COLO668 (cell line): ENCODE measurements at regions not wholly inside any gene's neighbourhood (a gene's known extent, or its start where the extent isn't known, plus 50 kb on each side); places are given as distances from the start of the nearest gene placed in this dataset.

ENCODE experiments used
- DNase-seq: peaks from one replicate; lab custom pipeline; 2025; ENCODE audit not compliant: unreplicated experiment; lab: John Stamatoyannopoulos, UW

DNA sequence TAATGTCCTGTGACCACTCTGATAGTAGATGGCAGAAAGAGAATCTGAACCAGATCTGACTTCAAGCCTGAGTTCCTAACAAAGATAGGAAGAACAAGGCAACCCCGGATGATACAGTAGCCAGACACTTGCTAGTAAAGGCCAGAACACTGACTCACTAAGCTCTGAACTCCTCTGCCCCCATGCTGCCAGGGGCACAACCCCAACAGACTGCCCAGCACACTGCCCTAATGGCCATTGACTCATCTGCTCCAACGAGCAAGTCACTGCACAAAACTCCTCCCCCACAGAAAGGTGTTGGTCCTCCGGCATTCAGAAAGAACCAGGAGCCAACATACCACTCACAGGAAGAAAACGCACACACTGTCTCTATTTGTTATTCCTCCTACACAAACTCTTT lies 179.6 kb upstream of the NUDT4 start:
- DNase-seq = no peak

DNA sequence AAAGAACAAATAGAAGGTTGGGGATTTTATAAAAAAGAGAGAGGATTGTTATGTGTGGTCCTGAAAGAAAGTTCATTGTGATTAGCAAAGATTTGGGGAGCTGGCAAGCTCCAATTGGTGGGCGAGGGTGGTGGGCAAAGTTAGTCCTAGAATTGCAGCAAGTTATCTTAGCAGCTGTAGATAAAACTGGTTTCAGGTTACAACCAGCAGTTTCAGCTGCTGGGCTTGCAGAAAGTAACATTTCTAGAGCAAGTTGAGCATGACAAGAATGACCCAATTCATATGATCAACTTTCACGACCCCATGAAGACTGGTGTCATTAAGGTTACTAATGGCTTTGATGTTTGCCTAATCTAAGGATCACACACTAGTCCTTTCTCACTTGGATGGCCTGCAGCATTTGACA lies 177.9 kb upstream of the NUDT4 start:
- DNase-seq = no peak

- no peak for DNase-seq
Observed at GRCh38 chr12:93200291-93200917, 177.3 kb upstream of the NUDT4 start.

GRCh38 chr12:93201990-93202389 lies 175.7 kb upstream of the NUDT4 start:
- DNase-seq = no peak

GRCh38 chr12:93202688-93203087 lies 175.0 kb upstream of the NUDT4 start:
- no peak for DNase-seq

GRCh38 chr12:93203361-93203760 lies 174.4 kb upstream of the NUDT4 start:
- DNase-seq = no peak

- no peak for DNase-seq
Observed at GRCh38 chr12:93204896-93205295, 172.8 kb upstream of the NUDT4 start.

DNA sequence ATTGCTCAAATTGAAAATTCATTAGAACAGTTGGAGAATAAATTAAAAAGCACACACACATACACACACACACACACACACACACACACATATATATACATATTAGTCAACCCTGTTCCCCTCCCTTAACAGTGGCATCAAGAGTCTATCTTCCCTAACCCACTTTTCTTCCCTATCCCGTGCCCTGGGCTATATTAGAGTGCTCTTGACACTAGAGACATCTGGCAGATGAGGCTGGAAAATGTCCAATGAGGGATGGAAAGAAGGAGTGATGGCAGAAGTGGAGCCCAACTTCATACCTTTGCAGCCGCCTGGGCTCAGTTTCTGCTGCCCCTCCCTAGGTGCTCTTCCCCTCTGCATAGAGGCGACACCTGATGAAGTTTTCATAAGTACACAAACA lies 172.4 kb upstream of the NUDT4 start:
- no peak for DNase-seq

DNA sequence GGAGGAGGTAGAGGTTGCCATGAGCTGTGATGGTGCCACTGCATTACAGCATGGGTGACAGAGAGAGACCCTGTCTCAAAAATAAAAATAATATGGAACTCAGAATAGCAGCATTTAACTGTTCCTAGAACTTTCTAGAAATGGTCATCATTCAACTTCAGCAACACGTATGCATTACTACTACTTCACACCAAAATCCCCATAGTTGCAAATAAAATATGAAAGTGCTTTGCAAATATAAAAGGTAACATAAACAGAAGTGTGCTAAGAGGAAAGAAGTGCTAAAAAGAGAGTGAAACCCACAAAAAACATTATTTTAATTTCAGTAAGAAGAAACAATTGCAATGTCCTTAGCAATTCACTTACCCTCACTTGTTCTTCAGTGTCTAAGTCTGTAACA lies 169.7 kb upstream of the NUDT4 start:
- DNase-seq = no peak

GRCh38 chr12:93214523-93215289 lies 163.0 kb upstream of the NUDT4 start:
- DNase-seq = no peak

DNA sequence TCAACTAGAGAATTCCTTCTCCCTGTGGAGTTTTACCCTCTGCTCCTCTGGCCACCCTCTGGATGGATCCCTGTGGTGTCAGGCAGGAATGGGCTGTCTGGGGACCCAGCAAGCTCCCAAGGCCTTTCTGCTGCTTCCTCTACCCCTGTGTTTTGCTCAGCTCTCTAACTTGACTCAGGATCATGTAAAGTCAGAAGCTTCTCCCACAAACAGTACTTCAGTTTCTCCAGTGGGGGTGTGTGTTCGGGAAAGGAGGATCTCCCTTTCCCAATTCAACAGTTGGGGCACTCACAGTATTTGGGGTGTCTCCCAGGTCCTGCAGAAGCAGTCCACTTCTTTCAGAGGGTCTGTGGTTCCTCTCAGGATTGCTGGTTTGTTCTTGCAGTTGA lies 162.4 kb upstream of the NUDT4 start:
- no peak for DNase-seq

DNA sequence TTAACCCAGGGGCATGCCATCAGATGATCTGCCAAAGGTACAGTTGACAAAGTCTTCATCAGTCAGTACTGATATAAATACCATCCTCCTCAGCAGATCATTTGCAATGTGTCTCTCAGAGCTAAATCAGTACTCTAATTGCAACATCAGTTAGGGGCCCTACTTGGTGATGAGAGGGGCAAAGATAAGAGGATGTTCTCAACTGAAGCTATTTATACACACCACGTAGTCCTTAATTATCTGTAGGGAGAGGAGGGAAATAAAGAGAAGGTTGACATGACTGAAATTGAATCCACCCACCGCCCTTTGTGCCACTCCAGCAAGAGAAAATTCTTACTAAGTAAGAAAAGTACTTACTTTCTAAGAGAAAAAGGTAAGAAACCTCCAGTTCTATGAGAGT lies 157.8 kb upstream of the NUDT4 start:
- DNase-seq = no peak

GRCh38 chr12:93221841-93222240 lies 155.9 kb upstream of the NUDT4 start:
- no peak for DNase-seq

GRCh38 chr12:93223440-93224426 lies 154.0 kb upstream of the NUDT4 start:
- no peak for DNase-seq

DNA sequence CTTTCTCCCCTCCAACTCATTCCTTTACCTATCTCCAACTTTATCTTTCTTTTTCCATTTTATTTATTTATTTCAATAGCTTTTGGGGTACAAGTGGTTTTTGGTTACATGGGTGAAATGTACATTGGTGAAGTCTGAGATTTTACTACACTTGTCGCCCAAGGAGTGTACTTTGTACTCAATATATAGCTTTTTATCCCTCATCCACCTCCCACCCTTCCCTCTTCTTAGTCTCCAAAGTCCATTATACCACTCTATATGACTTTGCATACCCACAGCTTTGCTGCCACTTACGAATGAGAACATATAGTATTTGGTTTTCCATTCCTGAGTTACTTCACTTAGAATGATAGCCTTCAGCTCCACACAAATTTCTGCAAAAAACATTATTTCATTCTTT lies 152.6 kb upstream of the NUDT4 start:
- DNase-seq = no peak

DNA sequence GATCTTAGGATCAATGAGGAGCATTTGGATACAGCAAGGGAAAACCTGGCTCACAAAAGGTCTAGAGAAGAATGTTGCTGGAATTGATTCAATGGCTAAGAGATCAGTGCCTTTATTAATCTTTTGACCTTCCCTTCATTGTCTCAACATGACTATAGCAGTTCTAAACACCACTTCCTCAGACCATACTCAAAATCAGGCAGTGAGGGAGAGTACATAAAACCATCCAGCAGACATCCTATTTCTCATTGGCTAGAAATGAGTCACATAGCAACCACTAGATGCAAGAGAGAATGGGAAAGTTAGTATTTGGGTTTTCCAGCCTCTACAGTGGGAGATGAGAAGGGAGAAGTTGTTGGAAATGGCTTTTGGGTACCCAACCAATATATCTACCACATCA lies 151.4 kb upstream of the NUDT4 start:
- DNase-seq = no peak

DNA sequence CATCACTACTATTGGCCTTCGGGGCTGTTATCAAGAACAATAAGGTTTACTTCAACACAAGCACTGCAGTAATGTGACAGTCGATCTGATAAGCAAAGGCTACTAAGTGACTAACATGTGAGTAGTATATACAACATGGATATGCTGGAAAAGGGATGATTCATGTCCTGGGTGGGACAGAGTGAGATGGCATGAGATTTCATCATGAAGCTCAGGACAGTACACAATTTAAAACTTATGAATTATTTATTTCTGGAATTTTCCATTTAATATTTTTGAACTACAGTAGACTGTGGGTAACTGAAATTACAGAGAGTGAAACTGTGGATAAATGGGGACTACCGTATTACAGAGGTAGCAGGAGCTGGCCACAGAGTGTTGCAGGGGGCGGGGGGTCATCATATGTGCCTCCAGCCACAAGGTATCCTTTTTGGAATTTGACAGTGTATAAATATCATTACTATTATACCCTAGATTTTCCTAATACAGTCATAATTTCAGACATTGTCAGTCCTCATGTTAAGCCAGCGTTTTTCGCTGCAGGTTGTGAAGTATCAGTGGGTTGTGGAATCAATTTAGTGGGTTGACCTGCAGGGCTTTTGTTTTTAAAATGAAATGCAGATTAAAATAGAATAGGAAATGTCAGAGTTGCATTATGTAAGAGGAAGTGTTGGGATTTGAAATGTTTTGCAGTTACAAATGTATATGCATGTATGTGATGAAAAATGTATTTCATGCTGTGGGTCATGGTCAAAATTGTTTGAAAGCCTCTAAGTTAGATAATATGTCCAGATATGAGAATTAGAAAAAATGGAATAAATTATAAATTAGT lies 148.0 kb upstream of the NUDT4 start:
- no peak for DNase-seq

DNA sequence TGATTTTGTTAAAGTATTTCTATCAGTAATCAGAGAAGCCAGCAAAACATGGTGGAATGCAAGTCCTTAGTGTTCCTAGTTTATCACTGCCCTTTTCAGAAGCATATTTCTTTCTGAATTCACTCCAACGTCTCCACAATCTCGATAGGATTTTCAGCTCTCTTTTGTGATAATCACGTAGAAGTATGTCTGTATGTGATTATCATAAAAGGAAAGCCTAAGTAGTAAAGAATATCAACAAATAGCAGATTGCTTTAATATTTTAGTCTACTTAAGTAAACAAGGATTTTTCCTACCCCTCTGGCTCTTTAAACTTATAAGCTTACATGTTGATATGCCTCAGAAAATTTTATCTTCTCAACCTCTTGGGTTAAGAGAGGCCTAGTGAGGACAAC lies 147.4 kb upstream of the NUDT4 start:
- no peak for DNase-seq

GRCh38 chr12:93231938-93232337 lies 145.8 kb upstream of the NUDT4 start:
- no peak for DNase-seq

DNA sequence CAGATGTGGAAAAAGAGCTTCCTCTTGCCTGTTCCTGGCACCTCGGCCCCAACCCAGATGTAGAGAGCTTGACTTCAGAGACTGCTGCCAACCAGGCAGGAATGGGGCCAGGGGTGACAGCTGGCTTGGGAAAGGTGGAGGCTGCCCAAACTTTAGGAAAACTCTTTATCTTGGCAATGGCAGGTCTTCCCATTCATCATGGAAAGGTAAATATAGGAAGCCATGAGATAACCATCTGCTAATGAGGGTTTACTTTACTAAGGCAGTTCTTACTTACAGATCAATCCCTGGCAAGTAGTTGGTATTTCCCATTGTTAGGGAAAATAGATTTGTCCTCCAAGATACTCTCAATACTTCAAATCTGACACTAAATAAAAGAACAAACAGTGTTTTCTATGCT lies 143.1 kb upstream of the NUDT4 start:
- DNase-seq = no peak

DNA sequence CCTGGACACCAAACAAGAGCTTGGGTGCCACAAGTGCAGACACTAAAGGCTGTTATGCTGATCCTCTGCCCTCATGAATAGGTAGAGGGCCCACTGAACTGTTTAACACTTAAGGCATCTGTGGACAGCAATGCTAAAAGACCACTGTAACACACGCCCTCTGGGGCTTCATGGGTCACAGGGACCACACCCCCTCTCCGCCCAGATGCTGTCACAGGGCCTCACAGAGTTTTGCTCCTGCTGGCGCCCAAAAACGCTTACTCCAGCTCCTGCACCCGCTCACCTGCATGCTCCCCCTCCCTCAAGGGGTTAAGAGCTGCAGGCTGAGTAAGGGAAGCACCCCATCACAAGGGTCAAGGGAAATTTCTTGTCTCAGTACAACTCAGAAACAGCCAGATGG lies 141.8 kb upstream of the NUDT4 start:
- no peak for DNase-seq
